Cardiac fibroblast (primary cell): ENCODE measurements at regions not wholly inside any gene's neighbourhood (a gene's known extent, or its start where the extent isn't known, plus 50 kb on each side); places are given as distances from the start of the nearest gene placed in this dataset.
A peak's percentile ranks its signal among the peaks of the same experiment; 100 is the strongest.

Experiments used
- DNase-seq, 2 donors: peaks; one replicate each; pipeline versions ENCODE4 v3.0.0 to v3.0.0-alpha.2; 2010; ENCODE audit warnings: low read depth in 2 of 2
- H3K4me3 ChIP-seq, 2 donors: replicated peaks in 1 of 2; 1 replicate in 1 of 2; 2 replicates in 1 of 2; pipeline ENCODE4 v1.5.1; 2011; ENCODE audit warnings: low read depth in 2 of 2, low read length in 2 of 2, mild to moderate bottlenecking in 2 of 2, moderate library complexity in 1 of 2
- CTCF ChIP-seq: IDR thresholded peaks from one replicate; pipeline ENCODE4 v1.5.1; 2011; ENCODE audit warnings: low read depth, mild to moderate bottlenecking, low read length, inconsistent platforms

DNA sequence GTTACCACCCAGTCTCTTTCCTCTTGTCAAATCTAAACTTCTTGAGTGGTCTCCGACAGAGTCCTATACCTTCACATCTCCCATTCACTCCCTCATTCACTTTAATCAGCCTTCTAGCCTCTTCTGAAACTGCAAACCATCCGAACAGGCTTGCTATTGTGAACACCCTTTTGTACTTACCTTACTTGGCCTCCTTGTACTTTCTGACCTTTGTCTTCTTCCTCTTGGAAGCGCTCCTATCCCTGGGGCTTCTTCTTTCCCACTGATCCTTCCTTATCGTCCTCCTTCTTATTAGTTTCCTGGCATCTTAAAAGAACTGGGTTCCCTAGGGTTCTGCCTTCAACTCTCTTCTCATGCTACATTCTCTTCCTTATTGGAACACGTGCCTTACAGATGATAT is 76.9 kb upstream of the HIF1A start:
- TF ChIP-seq CTCF = no peak
- no peak overlapping the region for H3K4me3 ChIP-seq
- peak in 1 of 2 donors; percentile 70 for DNase-seq

GRCh38 chr14:61619494-61619893 is 75.8 kb upstream of the HIF1A start:
- no peak for DNase-seq
- no peak overlapping the region for H3K4me3 ChIP-seq
- TF ChIP-seq CTCF = no peak

DNA sequence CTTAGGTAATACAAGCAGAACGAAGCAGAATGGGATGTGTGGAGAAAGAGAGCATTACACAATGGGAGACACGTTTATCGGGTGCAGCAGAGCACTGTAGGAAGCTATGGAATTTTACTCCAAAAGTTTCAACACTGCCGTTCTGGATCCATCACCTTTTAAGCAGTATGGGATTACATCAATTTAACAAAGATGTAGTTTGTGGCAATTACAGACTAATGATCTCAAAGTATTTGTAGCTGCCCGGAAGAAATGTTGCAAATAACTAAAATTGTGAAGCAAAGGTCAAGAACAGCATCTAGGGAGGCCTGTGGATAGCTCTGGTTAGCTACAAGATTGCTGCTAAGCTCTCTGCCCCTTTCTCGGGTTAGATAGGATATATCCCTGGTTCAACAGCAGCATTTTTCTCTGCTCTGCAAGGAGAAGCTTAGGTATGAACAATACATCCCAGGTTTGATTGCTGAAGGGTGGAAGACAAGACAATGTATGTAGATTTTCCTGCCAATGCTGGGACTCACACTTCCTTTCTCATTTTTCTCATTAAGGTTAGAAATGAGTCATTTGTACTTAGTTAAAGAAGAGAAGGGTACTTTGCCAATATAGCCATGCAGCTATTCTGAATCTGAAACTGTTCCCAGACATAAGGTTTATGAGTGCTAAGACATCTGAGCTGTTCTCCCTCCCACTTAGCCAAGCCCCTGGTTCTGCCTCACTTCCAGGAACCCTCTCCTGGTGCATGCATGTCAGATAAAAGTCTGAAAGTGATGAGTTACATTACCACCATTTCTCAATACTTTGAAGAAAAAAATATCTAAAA is 75.0 kb upstream of the HIF1A start:
- no peak for TF ChIP-seq CTCF
- DNase-seq = peak; percentile 91 to 99
- no peak overlapping the region for H3K4me3 ChIP-seq

DNA sequence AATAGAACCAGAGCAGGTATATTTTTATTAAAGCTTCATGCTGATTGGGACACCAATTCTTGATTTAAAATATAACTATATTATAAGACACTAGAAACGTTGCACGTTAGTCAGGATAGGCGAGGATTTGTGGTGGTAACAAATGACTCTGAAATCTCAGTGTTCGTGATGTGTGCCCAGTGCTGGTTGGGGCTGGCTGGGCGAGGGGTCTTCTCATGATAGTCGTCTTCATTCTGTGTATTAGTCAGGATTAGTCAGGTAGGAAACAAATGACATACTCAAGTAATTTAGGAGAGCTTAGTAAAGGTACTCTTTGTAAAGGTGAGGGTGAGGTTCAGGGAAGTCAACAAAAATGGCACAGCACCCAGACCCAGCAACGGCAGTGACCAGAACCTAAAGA is 73.9 kb upstream of the HIF1A start:
- no peak for TF ChIP-seq CTCF
- no peak for DNase-seq

DNA sequence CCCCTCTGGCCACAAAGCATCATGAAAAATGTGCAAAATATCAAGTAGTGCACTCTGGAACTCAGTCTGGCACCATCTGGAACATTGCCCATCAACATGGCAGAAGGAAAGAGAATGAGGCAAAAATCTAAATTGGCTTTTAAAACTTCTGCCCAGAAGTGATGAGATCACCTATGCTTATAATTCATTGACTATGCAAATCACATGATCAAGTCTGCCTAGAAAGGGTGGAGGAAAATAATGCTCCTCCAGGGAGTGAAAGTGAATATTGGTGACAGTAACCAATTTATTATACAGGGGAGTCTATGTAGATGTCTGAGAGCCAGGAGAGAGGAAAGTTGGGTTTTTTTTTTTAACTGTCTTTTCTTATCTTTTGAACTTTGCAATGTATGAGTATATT is 73.3 kb upstream of the HIF1A start:
- H3K4me3 ChIP-seq = no peak overlapping the region
- TF ChIP-seq CTCF = no peak
- no peak for DNase-seq

More for the DNA sequence above, 73.9 kb upstream of the HIF1A start:
- H3K4me3 ChIP-seq = no peak overlapping the region

- no peak for TF ChIP-seq CTCF
- no peak overlapping the region for H3K4me3 ChIP-seq
- DNase-seq = no peak
Measured at GRCh38 chr14:61623927-61624326, 71.4 kb upstream of the HIF1A start.

DNA sequence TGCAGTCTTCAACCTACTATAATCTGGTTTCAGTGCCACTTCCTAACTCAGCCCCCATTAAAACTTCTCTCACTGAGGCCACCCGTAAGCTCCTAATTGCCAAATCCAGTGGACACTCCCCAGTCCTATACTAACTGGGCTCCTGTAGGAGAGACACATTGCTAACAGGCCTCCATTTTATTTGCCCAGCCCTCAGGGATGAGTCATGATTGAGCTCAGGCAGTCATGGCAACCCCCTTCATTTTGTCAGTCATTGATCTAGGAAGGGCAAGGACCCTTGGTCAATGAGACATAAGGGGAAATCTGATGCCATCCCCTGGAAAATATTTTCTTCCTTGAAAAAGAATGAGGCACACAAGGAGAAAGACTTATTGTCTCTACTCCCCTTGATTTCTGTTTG is 70.1 kb upstream of the HIF1A start:
- no peak overlapping the region for H3K4me3 ChIP-seq
- no peak for TF ChIP-seq CTCF
- DNase-seq = no peak
